Transverse colon (tissue), 4 donors: ENCODE measurements at regions not wholly inside any gene's neighbourhood (a gene's known extent, or its start where the extent isn't known, plus 50 kb on each side); places are given as distances from the start of the nearest gene placed in this dataset.
"Not testable (repeated sequence)": the region's sequence is repeated elsewhere in the genome, so short reads cannot be mapped to it uniquely, and the experiment has no call there.

Experiments
- CTCF ChIP-seq, 5 experiments: fragments of 200-600 bp in 3 of 5; fragments of 450-650 bp in 2 of 5; sonication (generic) in 3 of 5; IDR thresholded peaks; 1 replicate in 2 of 5; 2 replicates in 3 of 5; pipeline ENCODE4 v1.5.1; 2016 to 2017; ENCODE audit warnings: antibody characterized with exemption in 5 of 5, inconsistent platforms in 3 of 5, mild to moderate bottlenecking in 2 of 5, moderate library complexity in 1 of 5
- POLR2AphosphoS5 ChIP-seq, 3 donors: sonication (generic); formaldehyde crosslinking; IDR thresholded peaks; one replicate each; pipeline ENCODE4 v1.6.1; 2016; ENCODE audit warnings: antibody characterized with exemption in 3 of 3

DNA sequence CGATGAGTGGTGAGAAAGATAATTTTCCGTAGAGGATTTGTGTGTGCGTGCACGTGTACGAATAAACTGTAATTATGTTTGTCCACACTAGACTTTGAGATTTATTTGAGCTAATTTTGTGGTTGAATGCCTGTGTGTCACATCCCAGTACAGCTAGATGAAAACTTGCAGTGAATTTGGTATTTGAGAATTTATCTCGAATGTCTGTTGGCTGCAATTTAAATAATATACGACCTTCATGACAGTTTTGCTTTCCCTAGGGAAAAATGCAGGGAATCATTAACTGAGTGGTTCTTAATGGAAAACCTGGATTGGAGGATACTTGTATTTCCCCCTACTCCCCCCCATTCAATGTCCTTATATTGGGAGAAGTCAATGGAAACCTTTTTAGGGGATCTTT lies 124.8 kb downstream of the GOSR1 start:
- TF ChIP-seq CTCF, POLR2AphosphoS5 (IDR thresholded peaks at IDR 0.05): not testable (repeated sequence)
